Panc1 (cell line): ENCODE measurements at regions not wholly inside any gene's neighbourhood (a gene's known extent, or its start where the extent isn't known, plus 50 kb on each side); places are given as distances from the start of the nearest gene placed in this dataset.

Source experiments
- ATAC-seq: fragments of 200-7000 bp; cut with Tn5 transposase; 2 replicates; pipeline ENCODE4 v1.9.1; 2020; ENCODE audit warnings: mild to moderate bottlenecking, moderate library complexity
- BruUV-seq: library from RNA; stranded (reverse); fragments of 400-500 nt; replicated peaks from 2 replicates; lab custom pipeline; 2021; lab: Mats Ljungman, UMichigan
- CTCF ChIA-PET: fragments of 300-600 bp; sonication (Branson Sonifier 250); formaldehyde crosslinking; loops from one replicate; lab custom pipeline; 2022; ENCODE audit warnings: antibody characterized with exemption; lab: Charles Lee
- POLR2A ChIA-PET: fragments of 300-600 bp; sonication (Branson Sonifier 250); formaldehyde crosslinking; loops from one replicate; lab custom pipeline; 2022; ENCODE audit warnings: antibody characterized with exemption; lab: Charles Lee
- DNase-seq: peaks from one replicate; pipeline ENCODE4 v3.0.0-alpha.2; 2010; ENCODE audit warnings: low read depth, low spot score
- H3K27ac ChIP-seq: 2 replicates; pipeline ENCODE4 v1.5.1; 2011; ENCODE audit warnings: mild to moderate bottlenecking, low read length, inconsistent platforms
- H3K27me3 ChIP-seq: fragments of 200-500 bp; sonication (Bioruptor generic); 2 replicates; pipeline ENCODE4 v1.6.0; 2014; ENCODE audit warnings: low read length, inconsistent platforms; ENCODE audit not compliant: control insufficient read depth, insufficient read depth
- H3K36me3 ChIP-seq: fragments of 200-500 bp; sonication (Bioruptor generic); 2 replicates; pipeline ENCODE4 v1.5.1; 2014; ENCODE audit warnings: inconsistent platforms, mild to moderate bottlenecking, low read length, moderate library complexity; ENCODE audit not compliant: control insufficient read depth, insufficient read depth
- H3K4me1 ChIP-seq: 2 replicates; pipeline ENCODE4 v1.5.1; 2011; ENCODE audit warnings: inconsistent platforms, mild to moderate bottlenecking, low read length, moderate library complexity; ENCODE audit not compliant: control insufficient read depth, insufficient read depth
- H3K4me3 ChIP-seq, 2 experiments: 2 replicates each; pipeline ENCODE4 v1.5.1; 2011 to 2012; ENCODE audit warnings: low read depth in 2 of 2, low read length in 2 of 2, mild to moderate bottlenecking in 2 of 2, inconsistent platforms in 1 of 2, moderate library complexity in 1 of 2
- H3K9me3 ChIP-seq: fragments of 200-500 bp; sonication (Bioruptor generic); 2 replicates; pipeline ENCODE4 v1.5.1; 2014; ENCODE audit warnings: low read depth, mild to moderate bottlenecking, inconsistent platforms, low read length, moderate library complexity; ENCODE audit not compliant: control insufficient read depth, insufficient read depth
- CTCF ChIP-seq: fragments of 450-650 bp; IDR thresholded peaks from 2 replicates; pipeline ENCODE4 v1.5.1; 2017; ENCODE audit warnings: mild to moderate bottlenecking
- POLR2AphosphoS5 ChIP-seq: IDR thresholded peaks from 2 replicates; pipeline ENCODE4 v1.6.1; 2012; ENCODE audit warnings: mild to moderate bottlenecking, low read depth, low read length, moderate library complexity
- REST ChIP-seq, 2 experiments: IDR thresholded peaks; 2 replicates each; pipeline ENCODE4 v1.6.1; 2011 to 2012; ENCODE audit warnings: low read depth in 2 of 2, control low read depth in 1 of 2, low read length in 1 of 2, mild to moderate bottlenecking in 1 of 2, moderate library complexity in 1 of 2; ENCODE audit not compliant: insufficient read depth in 1 of 2
- SIN3A ChIP-seq: IDR thresholded peaks from 2 replicates; pipeline ENCODE4 v1.6.1; 2012; ENCODE audit warnings: low read depth, mild to moderate bottlenecking, low read length, moderate library complexity, borderline replicate concordance; ENCODE audit not compliant: insufficient read depth
- TCF7L2 ChIP-seq: IDR thresholded peaks from 2 replicates; pipeline ENCODE4 v1.6.1; 2011; ENCODE audit warnings: mild to moderate bottlenecking, low read depth, low read length, inconsistent platforms
- in situ Hi-C: cut with HindIII; loops from 2 replicates; pipeline ENCODE4 v1.10.0; 2016; ENCODE audit warnings: low sequenced_read_pairs, low pct_unique_long_range_greater_than_20kb
- intact Hi-C: fragments of 100-400 bp; cut with micrococcal nuclease; formaldehyde crosslinking; loops from one replicate; pipeline ENCODE4 v1.10.0; 2022; ENCODE audit not compliant: unreplicated experiment

DNA sequence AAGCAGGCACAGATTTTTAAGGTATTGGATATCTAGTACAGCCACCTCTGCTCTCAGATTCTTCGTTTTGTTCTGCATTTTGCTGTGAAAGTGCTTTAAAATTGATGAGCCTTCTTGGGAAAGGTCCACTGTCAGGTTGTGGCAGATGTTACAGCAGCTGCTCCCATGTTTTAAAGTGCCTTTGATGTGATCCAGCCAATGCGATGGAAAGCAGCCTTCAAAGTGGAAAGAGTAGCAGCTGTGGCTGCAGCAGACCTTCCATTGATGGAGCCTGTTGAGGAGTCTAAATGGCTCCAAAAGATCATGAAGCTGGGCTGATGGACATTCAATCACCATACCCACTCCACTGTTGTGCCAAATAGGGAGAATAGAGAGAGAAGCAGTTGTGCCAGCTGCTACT lies 816.9 kb downstream of the PLA2G4A start:
- ChIA-PET CTCF (no interaction called here), POLR2A (no interaction called here)
- intact Hi-C loops = no loop called here
- Histone ChIP-seq H3K27ac (no peak overlapping the region), H3K9me3 (no peaks in the 10 kb centered on the region), H3K4me1 (no peaks in the 10 kb centered on the region), H3K27me3 (no peaks in the 10 kb centered on the region), H3K36me3 (no peaks in the 10 kb centered on the region), H3K4me3 (no peak overlapping the region)
- no peak for TF ChIP-seq CTCF
- no peak for TF ChIP-seq POLR2AphosphoS5
- no peak for TF ChIP-seq TCF7L2
- TF ChIP-seq REST (IDR thresholded peaks at IDR 0.05; ENCODE audit: insufficient read depth in 1 of 2, low read depth in 2 of 2, low read length in 1 of 2) = no peak
- TF ChIP-seq SIN3A = no peak
- ATAC-seq = no peak
- BruUV-seq = no TSS peak
- in situ Hi-C loops = no loop called here
- no peak for DNase-seq

DNA sequence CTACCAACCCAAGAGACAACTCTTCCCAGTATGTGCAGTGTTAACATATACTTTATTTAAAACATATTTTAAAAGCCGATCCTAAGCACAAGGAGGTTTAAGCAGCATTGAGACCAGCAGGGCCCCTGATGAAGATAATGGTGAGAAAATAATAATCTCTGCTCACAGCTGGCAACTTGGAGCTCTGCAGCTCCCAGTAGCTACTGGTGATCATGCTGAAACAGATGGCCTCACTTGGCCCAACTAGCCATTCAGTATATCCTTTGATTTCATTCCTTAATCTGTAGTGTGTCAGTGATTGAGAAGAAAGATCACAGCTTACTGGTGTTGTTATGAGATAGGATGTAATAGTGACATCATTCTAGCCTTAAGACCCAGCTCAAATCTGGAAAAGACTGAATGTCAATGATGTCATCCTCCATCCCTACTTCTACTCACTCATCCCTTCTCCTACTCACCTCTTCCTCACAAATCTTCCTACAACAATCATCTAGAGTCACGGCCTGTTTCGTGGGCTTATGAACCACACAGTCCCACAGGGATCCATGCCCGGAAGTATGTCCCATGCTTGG lies 817.9 kb downstream of the PLA2G4A start:
- Histone ChIP-seq H3K27me3 (no peaks in the 10 kb centered on the region), H3K36me3 (no peaks in the 10 kb centered on the region), H3K27ac (no peak overlapping the region), H3K4me1 (no peaks in the 10 kb centered on the region), H3K9me3 (no peaks in the 10 kb centered on the region), H3K4me3 (no peak overlapping the region)
- ChIA-PET CTCF (no interaction called here), POLR2A (no interaction called here)
- TF ChIP-seq CTCF = no peak
- no peak for TF ChIP-seq POLR2AphosphoS5
- TF ChIP-seq REST (IDR thresholded peaks at IDR 0.05; ENCODE audit: insufficient read depth in 1 of 2, low read depth in 2 of 2, low read length in 1 of 2) = no peak
- TF ChIP-seq TCF7L2 = no peak
- TF ChIP-seq SIN3A = no peak
- no peak for DNase-seq
- BruUV-seq = no TSS peak
- ATAC-seq = no peak
- intact Hi-C loops (no loop called here), in situ Hi-C loops (no loop called here)
